Endometrium (tissue), 2 donors: ENCODE measurements at regions not wholly inside any gene's neighbourhood (a gene's known extent, or its start where the extent isn't known, plus 50 kb on each side); places are given as distances from the start of the nearest gene placed in this dataset.
A peak's percentile ranks its signal among the peaks of the same experiment; 100 is the strongest.

Experiments
- FAIRE-seq: peaks from 2 replicates; lab custom pipeline; 2012; peaks lifted over from hg19 to GRCh38; lab: Jason Lieb, UNC
- donor health status: control.
- donor health status: control.

DNA sequence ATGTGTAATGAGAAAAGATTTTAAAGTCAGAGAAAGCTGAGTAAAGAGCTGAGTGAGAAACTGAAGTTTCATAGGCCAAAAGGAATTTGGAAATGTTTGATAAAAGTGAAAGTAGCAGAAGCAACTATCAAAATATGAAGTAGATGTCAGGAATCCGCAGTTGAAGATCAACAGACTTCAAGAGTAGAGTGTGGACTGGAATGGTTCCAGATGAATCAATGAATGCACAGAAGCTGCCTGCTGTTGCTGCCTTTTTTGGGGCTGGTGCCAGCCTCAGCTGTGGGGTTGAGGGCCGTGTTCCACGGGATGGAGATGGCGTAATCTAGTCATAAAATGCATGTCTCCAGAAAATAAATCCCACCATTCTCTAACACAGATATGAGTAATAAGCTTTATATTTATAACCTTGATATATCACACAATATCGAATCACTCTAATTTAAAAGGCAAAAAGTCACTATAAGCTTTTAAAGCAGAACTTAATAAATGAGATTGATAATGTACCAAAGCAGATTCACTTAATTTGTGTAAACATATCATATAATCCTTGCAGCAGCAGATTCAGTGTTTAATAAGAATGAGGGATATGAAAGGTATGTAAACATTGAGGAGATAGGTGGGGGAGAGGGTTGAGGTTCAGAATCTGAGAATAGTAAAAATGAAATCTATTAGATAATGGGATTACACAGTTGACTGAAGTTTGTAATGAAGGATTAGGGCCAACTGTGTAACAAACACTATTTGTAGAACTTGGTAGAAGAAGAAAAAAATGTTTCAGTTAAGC is 652.3 kb upstream of the FTMT start:
- peak; percentile 18 for FAIRE-seq

DNA sequence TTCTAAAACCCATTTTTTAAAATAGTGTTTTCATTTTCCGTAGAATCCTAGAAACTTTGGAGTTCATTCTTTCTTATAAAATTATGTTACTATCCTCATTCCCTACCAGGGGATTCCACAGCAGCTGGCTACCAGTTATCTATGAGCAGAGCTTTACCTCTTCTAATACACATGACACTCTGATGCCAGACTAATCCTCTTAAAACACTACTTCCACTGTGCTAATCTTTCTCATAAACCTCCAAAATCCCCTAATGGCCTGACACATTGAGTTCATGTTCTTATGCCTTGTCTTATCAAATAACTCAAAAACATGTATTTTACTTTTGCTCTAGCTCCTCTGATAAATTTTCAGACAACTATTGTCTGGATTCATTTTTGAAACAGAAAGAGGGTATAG is 633.6 kb upstream of the FTMT start:
- no peak for FAIRE-seq

DNA sequence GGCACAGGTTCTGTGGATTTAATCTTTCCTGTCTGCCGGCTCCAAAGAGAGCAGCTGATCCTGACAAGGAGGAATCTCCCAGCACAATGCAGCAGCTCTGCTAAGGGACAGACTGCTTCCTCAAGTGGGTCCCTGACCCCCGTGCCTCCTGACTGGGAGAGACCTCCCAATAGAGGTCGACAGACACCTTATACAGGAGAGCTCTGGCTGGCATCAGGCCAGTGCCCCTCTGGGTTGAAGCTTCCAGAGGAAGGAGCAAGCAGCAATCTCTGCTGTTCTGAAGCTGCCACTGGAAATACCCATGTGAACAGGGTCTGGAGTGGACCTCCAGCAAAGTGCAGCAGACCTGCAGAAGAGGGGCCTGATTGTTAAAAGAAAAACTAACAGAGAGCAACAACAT is 630.2 kb upstream of the FTMT start:
- FAIRE-seq = no peak

DNA sequence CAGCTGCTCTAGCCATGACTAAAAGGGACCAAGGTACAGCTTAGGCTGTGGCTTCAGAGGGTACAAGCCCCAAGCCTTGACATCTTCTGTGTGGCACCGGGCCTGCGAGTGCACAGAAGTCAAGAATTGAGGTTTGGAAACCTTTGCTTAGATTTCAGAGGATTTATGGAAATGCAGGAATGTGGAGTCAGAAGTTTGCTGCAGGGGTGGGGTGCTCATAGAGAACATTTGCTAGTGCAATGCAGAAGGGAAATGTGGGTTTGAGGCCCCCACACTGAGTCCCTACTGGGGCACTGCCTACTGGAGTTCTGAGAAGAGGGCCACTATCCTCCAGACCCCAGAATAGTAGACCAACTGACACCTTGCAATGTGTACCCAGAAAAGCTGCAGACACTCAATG is 624.9 kb upstream of the FTMT start:
- no peak for FAIRE-seq

DNA sequence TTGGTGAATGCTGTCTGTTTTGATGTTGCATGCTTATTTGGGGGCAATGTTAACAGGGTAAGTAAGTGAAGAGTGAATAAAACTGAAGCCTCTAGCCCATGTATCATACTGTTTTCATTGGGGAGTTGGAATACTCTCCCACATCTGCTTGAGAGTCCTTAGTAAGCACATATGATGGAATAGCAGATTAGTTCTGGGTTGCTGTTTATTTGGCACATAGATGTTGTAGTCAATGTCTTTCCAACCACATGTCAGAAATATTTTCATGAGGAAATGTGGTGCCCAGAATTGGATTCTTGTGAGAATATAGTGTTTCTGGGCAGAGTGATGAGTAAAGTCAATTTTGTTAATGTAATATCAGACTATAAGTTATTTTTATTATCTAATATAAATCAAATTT is 611.7 kb upstream of the FTMT start:
- FAIRE-seq = no peak

DNA sequence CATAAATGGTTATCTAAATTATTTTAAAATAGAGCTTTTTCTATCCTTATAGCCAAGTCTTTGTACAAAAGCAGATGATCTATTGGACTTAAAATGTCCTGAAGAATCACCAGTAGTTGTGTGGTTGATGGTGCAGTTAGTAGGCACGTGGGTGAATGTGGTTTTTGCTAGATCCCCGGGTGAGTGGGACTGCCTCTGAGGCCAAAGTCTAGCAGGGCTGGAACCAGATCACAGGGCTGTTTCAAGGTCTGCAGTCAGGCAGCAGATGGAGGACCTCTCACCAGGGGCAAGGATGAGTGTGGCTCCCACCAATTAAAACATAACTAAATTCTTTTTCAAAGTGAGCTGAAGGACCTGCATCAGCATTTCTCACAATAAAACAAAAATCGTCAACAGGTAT is 604.7 kb upstream of the FTMT start:
- no peak for FAIRE-seq

DNA sequence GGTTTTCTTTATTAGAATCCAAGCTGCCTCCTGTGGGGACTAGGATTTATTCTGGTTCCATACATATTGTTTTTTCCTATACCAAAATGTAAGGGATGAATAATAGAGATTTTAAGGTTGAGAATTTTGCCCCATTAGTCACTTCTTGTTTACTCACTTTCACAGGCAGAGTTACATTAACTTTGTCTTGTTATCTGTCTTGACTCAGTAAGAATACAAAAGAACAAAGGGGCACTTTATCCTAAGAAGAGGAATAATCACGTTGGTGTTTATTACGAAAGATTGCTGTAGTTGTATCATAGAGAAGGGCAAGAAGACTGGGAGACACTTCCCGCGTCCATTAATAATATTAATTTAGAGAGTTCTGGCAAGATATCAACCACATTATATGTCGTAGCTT is 599.7 kb upstream of the FTMT start:
- FAIRE-seq = no peak

DNA sequence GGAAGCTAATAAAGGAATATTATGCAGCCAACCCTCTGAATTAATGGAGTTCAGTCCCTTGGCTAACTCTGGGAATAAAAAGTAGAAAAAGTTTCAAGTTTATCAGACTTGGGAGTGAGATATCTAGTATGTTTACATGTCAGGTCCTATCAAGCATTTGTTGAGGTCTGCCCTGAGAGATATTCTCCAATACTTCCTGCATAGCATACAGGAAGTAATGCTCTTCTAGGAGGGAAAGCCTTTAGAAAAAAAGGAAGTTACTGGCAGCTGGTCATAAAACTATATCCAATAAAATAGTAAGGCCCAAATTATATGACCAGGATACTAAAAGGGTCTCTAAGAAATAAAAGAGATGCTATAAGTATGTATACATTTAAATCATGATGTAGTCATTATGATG is 594.1 kb upstream of the FTMT start:
- no peak for FAIRE-seq

DNA sequence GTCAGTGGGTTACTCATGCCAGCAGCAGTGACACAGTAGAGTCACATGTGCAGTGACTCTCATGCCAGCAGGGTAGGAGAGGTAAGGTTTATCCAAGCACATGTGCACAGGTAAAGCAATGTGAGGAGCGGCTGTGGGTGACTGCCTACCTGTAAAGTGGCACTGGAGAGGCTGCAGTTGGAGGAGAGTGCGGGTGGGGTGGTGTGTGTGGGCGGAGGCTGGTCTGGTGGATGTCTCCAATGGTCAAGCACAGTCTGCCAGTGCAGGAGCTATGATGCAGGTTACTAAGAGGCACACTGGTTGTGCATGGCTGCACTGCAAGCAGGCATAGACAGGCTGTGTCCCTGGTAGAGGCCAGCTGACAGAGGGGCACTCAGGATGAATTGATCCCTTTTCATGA is 588.2 kb upstream of the FTMT start:
- FAIRE-seq = no peak

DNA sequence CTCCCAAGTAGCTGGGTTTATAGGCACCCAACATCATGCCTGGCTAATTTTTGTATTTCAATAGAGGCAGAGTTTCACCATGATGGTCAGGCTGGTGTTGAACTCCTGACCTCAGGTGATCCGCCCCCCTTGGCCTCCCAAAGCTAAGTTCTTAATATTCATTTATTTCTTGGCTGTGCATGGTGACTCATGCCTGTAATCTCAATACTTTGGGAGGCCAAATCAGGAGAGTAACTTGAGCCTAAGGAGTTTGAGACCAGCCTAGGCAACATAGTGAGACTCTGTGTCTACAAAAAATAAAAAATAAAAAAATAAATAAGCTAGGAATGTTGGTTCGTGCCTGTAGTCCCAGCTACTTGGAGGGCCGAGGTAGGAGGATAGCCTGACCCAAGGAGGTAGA is 587.1 kb upstream of the FTMT start:
- no peak for FAIRE-seq

DNA sequence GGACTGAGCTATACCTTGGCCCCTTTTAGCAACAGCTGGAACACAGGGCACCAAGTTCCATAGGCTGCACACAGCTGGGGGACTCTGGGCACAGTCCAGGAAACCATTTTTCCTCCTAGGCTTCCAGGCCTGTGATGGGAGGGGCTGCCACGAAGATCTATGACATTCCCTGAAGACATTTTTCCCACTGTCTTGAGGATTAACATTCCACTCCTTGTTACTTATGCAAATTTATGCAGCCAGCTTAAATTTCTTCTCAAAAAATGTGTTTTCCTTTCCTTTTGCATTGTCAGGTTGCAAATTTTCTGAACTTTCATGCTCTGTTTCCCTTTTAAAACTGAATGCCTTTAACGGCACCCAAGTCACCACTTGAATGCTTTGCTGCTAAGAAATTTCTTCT is 580.1 kb upstream of the FTMT start:
- FAIRE-seq = no peak

DNA sequence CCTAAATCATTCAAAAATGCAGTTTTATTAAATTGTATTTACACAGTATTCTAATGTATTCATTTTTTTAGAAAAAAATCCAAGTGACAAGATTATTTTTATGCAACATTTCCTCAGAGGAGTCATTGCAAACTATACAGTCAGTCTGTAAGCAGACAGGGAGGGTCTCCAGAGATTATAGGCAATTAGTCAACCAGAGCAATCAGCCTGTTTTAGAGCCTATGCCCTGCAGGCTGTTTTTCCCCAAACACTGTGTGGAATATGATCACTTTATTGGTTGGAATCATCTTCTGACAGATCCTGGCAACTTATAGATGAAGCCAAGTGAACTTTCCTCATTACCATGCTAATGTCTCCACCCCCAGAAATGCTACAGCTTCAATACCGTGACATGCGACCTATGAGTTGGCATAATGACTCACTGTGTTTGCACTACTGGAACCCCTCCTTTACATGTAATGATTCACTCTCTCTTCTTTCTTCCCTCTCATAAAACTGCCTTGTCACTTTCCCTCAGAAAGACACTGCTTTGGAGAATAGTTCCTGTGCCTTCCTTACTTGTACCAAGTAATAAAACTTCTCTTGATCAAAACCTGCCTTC is 577.7 kb upstream of the FTMT start:
- FAIRE-seq = no peak

DNA sequence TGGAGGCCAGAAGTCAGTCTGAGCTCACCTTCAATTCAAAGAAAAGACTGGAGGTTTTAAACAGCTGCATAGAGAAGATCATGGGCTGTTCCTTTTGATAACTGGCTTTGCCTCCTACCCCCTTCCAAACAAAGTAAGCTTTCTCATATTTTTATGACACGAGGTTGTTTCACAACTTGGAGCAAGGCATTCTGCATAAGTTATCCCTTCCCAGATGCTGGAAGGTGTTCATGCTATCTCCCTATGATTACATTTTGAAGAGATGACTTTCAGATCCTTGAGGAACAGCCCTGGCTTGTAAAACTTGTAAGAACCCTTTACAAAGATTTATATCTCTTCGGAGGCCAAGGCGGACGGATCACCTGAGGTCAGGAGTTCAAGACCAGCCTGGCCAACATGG is 571.9 kb upstream of the FTMT start:
- no peak for FAIRE-seq

DNA sequence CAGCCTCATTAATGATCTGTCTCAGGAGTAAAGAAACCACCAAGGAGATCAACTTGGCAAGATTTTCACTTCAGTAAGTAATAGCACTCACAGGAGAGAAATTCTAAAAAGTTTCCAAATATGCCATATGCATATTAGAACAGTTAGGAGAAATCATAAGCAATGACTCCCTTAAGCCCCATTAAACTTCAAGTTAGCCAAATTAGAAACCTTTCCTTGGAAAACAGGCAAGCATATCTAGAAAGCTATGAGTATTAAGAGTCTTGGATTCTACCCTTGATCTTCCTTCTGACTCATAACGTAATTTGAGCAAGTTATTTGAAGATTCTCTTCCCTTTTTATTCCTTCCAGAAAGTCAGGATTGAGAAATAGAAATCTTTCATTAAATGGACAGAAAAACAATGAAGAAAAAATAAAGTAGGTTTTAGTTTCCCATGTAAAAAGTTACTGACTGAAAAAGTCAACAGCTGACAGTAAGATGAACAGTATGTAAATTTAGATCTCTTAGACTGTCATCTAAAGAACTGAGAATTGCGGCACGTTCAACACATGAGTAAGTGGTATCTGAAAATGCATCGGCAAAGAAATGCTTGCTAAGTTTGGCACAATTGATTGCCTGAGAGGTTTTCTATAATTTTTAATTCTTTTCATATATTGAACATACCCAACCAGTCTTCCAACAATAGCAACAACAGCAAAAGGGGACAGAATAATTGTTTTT is 565.7 kb upstream of the FTMT start:
- FAIRE-seq = no peak

DNA sequence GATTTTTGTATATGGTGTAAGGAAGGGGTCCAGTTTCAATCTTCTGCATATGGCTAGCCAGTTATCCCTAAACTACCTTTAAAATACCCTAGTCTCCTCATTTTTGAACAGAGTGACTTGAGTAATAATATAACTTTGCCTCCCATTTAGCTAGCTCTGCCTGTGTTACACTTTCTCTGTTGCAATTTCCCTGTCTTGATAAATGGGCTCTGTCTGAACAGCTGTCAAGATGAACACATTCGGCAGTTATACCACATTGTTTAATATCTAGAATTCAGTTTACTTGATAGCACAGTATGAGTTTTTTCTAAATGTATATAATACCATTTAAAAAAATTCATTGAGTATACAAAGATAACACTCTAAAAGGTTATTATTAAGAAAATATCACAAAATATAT is 562.9 kb upstream of the FTMT start:
- FAIRE-seq = no peak

DNA sequence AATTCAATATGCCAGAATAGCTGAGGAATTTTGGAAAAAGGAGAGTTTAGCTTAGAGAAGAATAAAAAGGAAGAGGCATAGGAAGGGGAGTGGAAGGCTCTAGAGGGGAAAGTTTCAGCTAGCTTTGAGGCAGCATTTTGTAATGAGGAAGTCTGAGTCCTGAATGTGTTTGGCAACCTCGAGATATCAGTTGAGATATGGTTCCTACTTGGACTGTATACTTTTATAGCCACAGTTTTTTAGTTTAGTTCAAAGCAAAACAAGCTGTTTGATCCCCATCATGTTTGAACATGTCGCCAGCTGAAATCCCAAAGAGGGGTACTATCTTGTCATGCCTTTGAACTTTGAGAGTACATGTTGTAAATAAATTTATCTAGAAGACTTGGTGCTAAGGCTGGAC is 559.0 kb upstream of the FTMT start:
- FAIRE-seq = no peak

DNA sequence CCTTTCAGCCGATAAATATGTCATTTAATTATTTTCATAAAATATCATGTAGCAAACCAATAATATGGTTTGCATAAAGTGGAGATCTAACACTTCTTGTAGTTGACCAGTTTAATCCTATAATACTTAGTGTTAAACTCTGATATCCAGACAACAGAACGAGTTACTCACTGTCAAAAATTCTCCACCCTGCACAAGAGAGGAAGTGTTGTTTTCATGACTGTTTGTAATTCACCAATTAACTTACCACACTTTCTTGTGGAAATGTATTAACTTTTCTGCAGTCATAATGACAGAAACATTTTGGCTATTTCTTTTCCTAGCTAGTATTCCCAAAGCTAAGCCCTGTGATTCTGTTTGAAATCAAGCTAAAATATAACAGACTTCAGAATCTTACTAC is 555.3 kb upstream of the FTMT start:
- no peak for FAIRE-seq

DNA sequence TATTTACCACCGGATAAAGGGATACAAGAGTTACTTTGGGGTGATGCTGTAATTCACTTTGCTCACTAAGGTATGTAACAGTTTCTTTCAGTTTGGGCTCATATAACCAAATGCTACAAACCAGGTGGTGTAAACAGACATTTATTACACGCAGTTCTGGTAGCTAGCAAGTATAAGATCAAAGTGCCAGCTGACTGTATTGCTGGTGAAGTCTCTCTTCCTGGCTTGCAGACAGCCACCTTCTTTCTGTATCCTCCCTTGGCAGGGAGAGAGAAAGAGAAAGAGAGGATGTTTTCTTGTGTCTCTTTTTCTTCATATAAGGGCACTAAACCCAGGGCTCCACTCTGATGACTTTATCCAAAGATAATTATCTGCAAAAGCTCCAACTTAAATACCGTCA is 552.5 kb upstream of the FTMT start:
- FAIRE-seq = no peak

DNA sequence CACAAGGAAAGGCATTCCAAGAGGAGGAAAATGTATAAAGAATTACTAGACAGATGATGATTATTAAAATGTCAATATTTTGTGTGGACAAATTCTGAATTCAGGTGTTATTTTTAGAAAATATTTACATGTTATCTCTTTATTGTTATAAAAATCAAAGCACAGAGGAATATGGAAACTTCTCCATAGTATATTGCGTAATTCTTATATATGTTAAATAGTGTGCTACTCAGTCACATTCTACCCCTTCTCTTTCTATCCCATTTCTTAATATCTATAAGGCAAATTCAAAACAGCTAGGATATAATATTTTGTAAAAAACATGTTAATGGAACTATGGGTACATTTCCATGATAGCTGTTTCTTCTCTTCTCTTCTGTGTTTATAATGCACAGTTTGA is 546.8 kb upstream of the FTMT start:
- FAIRE-seq = no peak

DNA sequence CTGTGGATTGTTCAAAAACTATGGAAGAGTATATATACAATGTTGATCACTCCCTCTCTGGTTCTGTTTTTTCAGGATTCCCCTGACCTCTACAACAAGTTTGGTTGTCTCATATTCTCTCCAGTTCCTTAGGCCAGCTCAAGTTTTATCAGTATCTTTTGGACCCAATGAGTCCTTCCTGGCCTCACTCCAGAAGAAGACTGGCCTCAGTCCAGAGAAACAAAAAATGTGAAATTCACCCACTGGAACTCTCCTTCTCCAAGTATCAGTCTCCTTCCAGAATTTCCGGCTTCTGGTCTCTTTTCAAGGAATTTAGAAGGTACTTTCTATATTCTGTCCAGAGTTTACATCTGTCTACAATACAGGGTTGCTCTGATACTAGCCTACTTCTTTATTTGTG is 537.8 kb upstream of the FTMT start:
- FAIRE-seq = no peak

DNA sequence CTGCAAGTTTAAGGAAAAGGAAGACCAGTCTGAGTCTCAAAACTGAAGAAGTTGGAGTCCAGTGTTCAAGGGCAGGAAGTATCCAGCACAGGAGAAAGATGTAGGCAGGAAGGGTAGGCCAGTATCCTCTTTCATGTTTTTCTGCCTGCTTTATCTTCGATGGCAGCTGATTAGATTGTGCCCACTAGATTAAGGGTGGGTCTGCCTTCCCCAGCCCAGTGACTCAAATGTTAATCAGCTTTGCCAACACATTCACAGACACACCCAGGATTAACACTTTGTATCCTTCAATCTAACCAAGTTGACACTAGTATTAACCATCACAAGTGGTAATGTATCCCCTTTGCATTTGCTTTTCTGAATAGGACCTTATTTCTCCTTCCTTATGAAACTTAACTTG is 535.9 kb upstream of the FTMT start:
- no peak for FAIRE-seq

DNA sequence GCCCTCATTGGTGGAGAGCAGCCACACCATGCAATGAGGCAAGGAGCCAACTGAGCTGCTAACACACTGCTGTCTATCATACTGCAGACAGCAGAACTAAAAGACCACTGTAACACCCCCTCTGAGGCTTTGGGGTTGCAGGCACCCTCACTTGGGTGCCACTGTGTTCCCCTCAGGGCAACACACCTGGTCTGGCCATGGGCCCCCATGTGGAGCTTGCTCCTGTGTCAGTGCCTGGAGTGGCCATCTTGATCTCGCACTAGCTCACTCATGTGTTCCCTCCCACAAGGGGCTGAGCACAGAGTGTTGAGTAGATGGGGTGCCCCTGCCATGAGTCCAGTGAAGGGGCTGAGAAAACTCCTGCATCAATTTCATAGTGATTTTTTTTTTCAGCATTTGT is 532.4 kb upstream of the FTMT start:
- no peak for FAIRE-seq

DNA sequence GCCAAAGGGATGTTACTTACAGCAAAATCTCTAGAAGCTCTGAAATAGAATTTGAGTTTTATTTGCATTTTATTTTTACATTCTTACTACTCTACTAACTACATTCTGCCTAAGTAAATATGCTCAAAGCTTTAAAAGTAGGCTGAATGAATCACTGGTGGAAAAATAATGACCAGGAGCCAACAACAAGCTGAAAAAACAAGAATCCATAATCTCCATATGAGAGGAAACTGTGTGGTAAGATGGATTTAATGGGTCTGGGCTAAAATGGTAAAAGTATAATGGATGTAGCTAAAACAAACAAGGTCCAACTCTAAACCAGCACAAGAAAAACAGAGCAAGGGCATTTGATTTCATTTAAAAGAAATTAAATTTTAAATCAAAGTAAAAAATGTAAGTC is 525.8 kb upstream of the FTMT start:
- no peak for FAIRE-seq
